CD4-positive, alpha-beta T cell treated with Interleukin-15 for 4 hours (primary cell): ENCODE measurements at regions not wholly inside any gene's neighbourhood (a gene's known extent, or its start where the extent isn't known, plus 50 kb on each side); places are given as distances from the start of the nearest gene placed in this dataset.

ENCODE experiments used
- DNase-seq: peaks from one replicate; pipeline ENCODE4 v3.0.0-alpha.2; 2020; ENCODE audit warnings: low spot score

DNA sequence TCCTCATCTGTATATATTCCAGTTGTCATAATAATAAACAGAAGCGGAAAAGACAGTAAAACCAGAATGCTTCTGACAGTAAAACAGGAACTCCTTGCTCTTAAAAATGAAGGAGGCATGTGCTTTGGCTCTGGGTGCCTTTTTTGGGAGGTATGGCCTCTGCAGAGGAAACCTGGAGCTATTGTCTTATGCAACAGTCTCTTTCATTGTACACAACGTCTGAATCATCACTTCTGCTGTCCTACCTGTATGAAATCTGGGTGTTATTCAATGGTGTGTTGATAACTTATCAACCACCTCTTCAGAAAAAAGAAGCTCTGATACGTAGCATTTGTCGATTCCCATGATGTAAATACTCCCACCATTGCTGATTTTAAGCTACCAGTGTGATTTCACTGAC, 64.8 kb downstream of the CDCA7 start:
- no peak for DNase-seq

DNA sequence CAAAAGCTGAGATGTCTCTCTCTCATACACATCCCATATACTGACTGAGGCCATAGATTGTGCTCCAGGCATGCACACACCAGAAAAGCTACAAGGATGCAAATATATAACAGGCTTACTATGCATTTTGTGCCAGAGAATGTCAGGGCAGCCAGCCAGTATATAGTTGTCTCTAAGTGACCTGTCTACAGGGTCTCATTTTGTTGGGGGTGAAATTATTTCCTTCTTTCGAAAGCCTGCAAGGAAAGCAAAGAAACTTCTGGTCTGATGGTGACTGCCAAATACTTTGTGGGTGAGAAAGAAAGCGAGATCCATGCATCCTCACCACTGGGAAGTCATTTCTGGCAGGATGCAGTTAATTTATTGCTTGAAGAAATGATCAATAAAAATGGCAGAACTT, 70.2 kb downstream of the CDCA7 start:
- DNase-seq, result no peak

DNA sequence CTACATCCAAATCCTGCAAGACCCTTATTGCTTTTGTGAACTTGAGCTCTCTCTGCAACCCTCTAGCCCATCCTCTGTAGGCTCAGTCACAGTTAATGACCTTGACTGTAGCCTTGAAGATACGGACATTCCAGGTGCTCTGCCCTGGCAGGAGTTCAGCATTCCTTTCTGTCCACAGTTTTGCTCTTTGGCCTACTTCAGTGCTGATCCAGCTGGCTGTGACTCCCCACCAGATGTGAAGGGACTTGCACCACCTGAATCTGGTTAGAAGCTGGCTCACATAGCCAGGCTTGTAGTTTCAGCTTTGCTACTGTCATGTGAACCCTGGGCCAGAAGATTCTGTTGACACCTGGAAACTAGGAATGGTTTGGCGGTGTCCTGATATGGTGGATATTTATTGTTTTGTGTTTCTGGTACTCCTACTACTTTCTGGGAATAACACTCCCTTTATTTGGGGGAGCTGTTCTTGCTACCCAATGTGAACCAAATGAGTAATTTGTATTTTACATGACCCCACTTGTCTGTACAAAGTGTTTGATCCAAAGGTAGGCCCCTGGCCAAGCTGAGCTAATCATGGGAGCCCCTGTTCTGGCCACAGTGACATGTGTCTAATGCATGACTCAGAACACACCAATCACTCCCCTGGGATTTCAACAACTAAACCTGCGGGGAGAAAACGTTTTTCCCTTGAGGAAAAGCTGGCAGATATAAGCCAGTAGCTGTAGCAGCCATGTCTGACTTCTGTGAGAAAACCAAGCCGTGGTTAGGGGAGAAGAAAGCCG, 73.4 kb downstream of the CDCA7 start:
- no peak for DNase-seq

DNA sequence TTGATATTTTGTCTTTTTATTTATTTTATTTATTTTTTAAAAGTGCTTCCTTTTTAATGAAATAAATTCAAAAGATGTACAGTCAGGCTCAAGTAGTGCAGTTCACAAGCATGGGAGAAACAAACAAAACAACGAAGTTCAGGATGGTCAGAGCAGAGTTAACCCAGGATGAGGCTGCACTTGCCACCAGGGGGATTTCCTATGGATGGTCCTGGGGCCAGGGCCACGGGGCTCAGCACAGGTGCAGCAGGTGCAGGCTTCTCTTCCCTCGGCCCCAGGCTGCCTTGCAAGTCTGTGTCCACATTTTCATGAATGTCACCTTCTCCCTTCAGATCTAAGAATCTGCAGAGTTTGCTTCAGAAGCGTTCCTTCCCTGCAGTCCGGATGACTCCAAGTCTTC, 76.5 kb downstream of the CDCA7 start:
- DNase-seq, result no peak

DNA sequence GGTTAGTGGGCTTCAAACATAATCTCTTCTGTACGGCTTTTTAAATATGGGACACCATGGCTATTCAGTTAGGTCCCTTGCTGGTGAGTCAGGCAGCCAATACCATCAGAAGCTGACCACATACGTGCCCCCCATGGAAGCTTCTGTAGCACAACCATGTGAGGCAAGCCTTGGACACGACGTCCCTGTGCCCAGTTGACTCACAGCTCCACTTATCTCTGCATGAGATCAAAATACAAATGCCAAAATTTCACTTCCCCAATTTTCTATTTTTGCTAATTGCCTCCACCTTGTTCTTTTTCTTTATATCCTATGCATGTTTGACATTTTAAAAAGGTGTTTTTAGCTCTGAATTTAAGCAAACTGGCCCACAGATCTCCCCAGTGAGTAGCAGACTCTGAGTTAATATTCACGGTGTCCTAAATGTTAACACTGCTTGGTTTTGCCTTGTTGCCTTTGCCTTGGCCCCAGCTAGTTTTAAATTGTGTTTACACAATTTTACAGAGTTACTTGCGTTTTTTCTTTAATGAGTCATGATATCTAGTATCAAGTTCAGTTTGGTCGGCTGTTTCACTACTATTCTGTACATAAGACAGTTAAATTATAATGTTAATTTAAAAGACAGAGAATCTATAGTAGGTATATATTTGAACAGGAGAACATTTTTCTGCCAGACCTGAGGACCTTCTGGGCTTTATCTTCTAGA, 77.5 kb downstream of the CDCA7 start:
- DNase-seq, result no peak

DNA sequence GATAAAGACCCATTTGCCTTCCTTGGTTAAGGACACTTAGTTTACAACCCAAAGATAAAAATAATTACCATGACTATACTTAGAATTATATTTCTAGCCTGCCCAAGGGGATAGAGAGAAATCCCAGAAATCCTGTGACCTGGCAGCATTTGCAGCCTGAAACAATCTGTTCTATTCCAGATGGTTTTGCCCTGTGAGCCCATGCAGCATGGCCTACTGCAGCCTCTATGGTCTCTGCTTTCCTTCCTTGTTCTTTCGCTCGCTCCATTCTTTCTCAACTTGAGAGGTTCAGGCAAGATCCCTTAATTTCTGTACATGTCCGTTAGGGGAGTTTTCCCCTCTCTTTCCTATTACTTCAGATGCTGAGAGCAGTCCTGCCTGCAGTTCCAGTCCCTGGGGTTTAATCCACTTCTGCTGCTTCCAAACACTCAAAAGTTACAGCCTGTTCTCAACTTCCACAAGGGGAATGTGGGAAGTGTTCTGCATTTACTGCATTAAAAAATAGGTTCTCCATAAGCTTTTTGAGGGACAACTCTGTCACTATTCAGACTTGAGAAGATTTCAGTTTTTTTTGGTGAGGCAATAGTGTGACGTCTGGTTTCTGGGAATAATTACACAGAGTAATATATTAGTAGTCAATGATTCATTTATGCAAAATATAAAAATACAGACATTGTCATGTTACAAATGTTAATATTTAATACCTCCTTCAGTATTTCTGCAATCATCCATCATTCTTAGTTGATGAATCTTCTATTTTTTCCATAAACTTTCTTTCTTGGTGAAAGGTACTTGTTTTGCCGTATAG, 80.3 kb downstream of the CDCA7 start:
- no peak for DNase-seq

DNA sequence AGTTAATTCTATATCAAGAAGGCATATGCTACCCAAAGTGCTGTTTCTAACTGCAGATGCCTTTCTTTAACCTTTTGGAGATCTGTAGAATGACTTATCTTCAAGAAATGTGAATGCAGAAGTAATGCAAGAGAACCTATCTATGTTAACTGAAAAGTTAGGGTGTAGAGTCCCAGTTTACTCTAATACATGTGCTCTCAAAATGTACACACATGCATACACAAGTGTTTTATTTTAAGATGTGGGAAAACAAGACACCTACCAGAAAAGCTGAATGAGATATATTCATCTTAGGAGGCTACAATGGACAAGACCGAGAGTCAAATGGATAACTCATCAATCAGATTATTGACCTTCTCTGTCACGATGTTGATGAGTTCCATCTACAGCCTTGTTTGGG, 80.9 kb downstream of the CDCA7 start:
- DNase-seq, result no peak

DNA sequence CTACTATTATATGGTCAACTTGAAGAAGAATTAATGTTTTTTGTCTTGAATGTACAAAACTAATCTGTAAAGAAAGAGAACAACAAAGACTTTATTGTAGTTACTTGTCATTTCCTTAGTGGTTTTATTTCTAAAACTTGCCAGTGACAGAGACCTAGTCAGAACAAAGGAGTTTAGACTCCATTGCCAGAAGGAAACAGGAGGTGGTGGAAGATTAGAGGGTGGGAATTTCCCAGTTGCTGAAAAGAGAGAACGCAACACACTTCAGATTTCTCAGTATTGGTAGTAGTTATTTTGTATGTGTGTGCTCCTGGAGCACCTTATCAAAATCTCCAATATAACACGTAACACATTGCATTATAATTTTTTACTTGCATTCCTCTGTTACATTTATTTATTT, 81.4 kb downstream of the CDCA7 start:
- DNase-seq, result no peak

DNA sequence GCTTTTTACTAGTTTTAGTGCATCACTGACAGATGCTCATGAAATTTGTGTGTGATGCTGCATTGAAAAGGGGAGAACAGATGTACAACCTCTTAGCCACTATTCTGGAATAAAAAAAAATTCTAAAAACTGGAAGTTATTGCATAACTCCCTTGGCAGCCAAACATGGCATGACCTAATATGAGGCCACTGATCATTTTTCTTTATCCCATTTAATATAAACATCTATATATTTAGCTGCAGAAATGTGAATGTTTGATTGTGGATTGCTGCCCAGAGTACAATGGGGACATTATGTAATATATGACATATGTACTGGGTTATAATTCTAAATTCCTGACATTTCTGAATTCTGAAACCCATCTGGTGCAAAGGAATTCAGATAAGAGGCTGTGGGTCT, 86.5 kb downstream of the CDCA7 start:
- no peak for DNase-seq

DNA sequence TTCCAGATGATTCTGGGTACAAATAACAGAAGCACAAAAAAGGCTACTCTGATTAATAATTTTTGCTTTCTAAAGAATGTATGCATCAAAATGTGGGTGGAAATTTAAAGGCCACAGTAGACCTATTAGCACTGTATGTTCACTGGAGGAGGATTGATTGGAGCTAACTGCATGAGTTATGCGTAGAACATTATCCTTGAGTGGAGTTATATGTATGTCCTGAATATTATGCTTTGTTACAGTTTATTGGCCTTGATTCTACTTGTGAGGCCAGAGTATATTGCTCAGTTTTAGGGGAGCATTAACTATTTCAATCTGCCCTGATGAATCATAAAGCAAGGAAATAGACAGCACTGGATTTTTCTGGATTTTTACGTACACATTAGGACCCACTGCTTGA, 87.9 kb downstream of the CDCA7 start:
- DNase-seq, result no peak

DNA sequence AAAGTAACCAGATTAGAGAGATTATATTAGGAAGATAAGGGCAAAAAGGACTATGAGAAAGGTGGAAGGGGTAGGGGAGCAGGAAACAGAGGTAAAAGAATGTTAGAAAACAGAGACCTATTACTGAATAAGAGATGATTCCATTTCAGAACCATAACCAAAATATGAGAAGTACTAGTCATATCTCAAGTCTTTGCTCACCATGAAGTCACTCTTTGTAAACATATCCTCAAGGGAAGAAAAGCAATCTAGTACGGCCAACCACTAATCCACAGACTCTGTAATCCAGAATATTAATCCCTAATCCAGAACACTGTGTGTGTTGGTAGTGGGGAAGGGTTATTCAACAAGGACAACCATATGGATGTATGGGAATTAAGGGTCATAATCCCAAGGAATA, 92.0 kb downstream of the CDCA7 start:
- DNase-seq, result no peak

DNA sequence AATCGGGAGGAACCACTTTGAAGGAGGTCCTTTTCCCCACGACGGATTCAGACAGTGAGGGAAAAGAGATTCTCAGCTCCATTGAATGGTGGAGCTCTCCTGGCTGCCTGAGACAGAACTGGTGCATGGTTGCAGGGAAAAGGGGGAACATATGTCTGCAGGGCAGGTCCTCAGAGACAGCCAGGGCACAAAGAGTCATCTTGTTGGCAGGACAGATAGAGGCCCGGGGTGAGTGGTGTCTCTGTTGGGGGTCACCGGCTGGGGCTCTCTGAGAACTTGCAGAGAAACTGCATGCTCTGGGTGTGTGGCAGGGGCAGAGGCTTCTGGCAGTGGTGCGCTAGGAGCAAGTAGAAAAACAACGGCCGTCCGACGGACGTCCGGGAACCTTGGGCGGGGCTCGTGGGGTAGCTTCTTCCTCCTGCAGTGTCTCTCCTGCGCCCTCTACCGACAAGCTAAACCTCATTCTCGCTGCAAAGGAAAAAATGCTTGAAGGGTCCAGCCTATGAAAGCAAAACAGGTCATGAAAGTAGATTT, 94.3 kb downstream of the CDCA7 start:
- DNase-seq, result peak; percentile 62

DNA sequence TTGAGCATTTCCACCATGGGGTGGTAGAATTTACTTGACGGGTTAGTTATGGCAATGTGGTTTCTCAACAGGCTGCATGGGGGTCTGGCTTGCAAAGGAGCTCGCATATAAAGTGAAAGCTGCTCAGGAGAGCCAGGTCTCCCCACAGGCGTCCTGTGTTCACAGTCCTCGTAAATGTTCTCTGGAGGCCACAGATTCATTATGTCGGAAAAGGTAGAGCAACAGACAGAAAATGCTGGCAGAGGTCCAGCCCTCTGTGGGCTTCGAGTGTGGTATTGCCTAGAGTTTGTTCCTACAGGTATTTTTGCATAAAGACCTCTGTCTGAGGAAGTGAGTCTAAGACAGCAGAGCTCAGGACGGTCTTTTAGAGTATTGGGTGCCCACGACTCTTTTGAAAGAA, 96.4 kb downstream of the CDCA7 start:
- DNase-seq, result no peak

DNA sequence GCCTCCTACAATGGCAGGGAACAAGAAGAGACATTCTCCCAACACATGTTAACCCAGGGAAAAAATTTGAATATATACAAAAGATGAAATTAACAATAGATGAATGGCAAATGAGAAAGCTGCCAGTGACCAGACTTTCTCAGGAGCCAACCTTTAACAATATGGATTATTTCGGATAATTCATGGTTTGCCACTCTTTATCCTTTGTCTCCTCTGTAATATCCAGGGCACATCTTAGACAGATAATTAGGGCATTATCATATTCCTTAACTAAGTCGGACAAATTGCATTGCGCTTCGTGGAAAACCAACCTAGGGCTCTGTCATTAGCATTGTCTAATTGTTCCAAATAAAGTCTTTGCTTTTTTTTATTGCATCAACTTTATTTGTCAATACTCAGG, 97.3 kb downstream of the CDCA7 start:
- no peak for DNase-seq

DNA sequence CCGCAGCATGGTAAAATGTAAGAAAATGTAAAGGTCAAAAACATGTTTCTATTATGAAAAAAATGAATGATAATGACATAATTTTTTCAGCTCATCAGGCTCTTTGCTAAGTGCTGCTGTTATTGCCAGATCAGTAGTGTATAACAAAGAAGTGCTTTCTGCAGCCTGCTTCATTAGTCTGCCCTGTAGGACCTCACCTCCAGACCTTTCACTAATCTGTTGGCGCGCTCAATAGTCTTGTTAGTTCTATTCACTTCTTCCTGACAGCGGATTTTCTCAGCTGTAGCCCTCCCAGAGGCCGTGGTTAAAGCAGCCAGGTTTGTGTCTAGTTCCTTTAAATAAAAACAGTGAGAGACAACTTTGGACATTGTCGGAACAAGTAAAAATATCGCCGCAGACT, 97.7 kb downstream of the CDCA7 start:
- DNase-seq, result no peak

DNA sequence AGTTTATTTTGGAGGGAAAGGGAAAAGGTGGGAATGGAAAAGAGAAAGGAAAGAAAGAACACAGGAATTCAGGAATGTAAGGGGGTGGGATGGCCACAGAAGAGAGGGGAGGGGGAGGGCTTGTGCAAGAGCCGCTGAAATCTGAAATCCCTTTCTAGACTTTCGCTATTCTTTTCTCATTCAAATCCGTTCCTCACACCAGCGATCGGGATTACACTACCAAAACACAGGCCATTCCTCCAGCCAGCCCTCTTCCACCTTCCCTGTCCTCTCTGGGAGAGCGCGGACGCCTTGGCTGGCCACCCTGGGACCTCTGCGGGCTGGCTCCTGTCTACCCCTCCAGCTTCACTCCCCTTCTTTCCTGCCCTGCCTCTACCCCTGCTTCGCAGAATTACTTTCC, 102.3 kb downstream of the CDCA7 start:
- DNase-seq, result no peak

DNA sequence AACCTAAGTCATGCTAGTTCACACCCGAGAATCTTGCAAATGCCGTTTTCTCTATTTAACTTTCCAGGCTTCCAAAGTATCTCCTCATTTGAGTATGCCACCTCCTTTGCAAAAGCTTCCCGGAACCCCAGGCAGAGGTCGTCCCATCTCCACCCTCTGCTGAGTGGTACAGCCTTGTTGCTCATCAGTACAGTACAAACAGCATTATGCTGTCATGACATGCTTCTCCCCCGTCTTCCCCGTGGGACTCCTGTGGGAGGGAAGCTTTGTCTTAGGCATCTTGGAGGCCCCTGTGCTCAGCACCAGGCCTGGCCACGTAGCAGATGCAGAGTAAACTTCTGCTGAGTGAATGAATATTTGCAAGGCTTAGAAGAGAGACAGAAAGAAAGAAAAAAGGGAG, 102.7 kb downstream of the CDCA7 start:
- no peak for DNase-seq

DNA sequence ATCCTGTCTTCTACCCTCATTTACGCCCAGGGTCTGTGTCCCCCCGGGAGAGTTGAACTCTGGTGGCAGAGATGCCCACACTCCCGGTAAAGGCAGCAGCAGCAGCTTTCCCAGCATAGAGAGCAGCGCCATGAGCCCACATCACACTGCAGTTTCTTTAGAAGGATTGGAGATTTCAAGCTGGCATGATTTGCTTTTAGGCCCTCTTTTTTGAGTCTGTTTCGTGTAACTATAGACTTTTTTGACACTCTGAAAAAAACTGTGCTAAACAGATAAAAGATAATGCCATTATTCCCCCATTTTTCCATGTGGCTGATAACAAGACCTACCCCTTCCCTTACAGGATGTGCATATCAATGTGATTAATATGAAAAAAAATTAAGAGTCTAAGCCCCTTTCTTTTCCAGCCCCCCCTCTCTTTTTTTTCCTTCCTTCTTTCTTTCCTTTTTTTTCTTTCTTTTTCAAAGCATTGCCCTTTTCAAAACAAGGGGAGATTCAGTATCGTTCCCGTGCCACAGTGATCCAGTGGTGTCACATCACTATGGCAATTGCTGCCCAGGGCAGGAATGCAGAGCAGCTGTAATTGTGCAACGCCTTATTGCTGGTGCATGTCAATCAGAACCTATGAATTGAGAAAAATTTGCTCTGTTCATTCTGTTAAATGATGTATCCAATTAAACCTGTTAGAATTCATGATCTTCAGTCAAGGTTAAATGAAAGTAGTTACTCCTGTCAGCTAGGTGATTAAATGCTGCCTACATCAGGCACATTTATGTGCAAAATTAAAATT, 104.5 kb downstream of the CDCA7 start:
- no peak for DNase-seq

DNA sequence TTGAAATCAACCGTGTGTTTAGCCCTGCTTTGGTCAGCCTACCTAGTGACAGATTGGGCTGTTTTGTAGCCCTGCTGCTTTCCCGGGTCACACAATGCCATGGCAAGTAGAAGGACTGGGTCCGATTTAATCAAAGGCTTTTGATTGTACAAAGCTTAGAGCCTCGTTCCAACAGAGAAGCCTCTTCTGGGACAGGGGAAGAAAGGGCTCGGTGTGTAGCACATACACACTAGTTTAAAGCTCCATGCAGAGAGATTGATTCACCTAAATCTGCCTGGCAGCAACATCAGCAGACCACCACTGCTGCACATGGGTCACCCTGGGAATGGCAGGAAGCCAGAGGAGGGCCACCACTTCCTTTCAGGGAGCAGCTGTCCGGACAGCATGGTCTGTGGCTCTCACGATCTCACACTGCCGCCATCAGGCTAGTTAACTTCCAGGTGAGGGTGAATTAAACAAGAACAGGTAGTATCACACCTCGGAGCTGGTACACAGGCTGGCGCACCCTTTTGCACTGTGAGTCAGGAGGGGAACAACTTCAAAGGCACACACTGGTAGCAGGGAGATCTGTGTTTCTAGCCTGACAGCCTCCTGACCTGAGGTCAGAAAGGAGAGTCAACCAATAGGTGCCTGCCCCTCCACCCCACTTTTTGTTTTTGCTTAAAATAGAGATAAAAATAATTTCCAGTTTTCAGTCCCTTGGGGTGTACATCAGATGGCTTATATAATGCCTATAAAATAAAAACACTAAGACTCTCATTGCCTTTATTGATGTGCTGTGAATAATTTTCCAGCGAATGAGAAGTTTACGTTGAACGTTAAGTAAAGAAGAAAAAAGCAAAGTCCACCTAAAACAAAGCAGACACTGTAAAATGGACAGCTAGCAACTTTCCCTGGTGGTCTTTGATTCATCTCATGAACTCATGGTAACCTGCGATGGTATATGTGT, 108.5 kb downstream of the CDCA7 start:
- no peak for DNase-seq

DNA sequence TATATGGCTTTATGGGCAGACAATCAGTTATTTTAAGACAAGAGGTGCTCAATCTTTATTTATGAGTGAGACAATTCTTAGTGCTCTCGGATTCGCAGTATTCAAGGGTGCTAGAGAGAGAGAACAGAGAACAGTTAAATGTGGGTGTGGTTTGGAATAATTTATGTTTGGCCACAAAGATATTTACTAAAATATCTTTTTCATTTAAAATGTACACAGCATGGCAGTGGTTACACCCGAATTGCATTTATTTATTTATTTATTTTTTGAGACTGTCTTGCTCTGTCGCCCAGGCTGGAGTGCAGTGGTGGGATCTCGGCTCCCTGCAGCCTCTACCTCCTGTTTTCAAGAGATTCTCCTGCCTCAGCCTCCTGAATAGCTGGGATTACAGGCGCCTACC, 109.2 kb downstream of the CDCA7 start:
- no peak for DNase-seq

DNA sequence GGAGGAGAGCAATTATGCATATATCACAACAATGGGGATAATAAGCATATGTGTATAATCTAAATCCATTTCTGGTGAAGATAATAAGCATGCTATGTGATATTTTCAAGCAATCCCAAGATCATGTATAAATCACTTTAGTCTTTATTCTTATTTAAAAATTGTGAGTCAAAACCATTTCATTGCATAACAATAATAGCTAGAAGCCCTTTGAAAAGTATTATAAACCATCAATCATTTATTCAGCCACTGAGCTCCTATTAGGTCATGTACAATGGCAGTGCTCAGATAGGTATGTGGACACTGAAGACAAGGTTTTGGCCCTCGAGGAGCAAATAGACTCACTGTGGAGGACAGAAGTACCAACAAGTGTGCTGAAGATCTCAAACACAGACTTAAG, 113.1 kb downstream of the CDCA7 start:
- DNase-seq, result no peak
